Liver (tissue), 8 donors: ENCODE measurements at regions not wholly inside any gene's neighbourhood (a gene's known extent, or its start where the extent isn't known, plus 50 kb on each side); places are given as distances from the start of the nearest gene placed in this dataset.
A peak's percentile ranks its signal among the peaks of the same experiment; 100 is the strongest.

Source experiments
- DNase-seq: peaks from one replicate; pipeline ENCODE4 v3.0.0-alpha.2; 2017; ENCODE audit warnings: low spot score
- H3K27ac ChIP-seq, 2 donors: one replicate each; pipeline ENCODE4 v1.7.0; 2013; ENCODE audit warnings: inconsistent platforms in 2 of 2, low read length in 2 of 2, control low read depth in 1 of 2, low read depth in 1 of 2, mild to moderate bottlenecking in 1 of 2
- H3K27me3 ChIP-seq, 4 donors: one replicate each; pipeline versions ENCODE4 v1.6.1 to v1.7.0; 2013; ENCODE audit warnings: low read length in 3 of 4, inconsistent platforms in 1 of 4, mild to moderate bottlenecking in 1 of 4, moderate library complexity in 1 of 4; ENCODE audit not compliant: control insufficient read depth in 4 of 4, insufficient read depth in 4 of 4
- H3K36me3 ChIP-seq, 4 donors: one replicate each; pipeline versions ENCODE4 v1.6.1 to v1.7.0; 2013; ENCODE audit warnings: low read length in 3 of 4, mild to moderate bottlenecking in 3 of 4, low read depth in 1 of 4, moderate library complexity in 1 of 4; ENCODE audit not compliant: control insufficient read depth in 4 of 4, insufficient read depth in 3 of 4
- H3K4me1 ChIP-seq, 4 donors: one replicate each; pipeline versions ENCODE4 v1.6.1 to v1.7.0; 2013; ENCODE audit warnings: low read length in 3 of 4, mild to moderate bottlenecking in 3 of 4, moderate library complexity in 1 of 4; ENCODE audit not compliant: control insufficient read depth in 4 of 4, insufficient read depth in 4 of 4
- H3K4me3 ChIP-seq, 3 donors: one replicate each; pipeline versions ENCODE4 v1.6.1 to v1.7.0; 2013; ENCODE audit warnings: low read length in 3 of 3, control low read depth in 1 of 3, low read depth in 1 of 3, mild to moderate bottlenecking in 1 of 3
- H3K9ac ChIP-seq, 2 donors: one replicate each; pipeline ENCODE4 v1.7.0; 2013; ENCODE audit warnings: low read length in 2 of 2, mild to moderate bottlenecking in 2 of 2, moderate library complexity in 2 of 2, control low read depth in 1 of 2, low read depth in 1 of 2
- H3K9me3 ChIP-seq, 4 donors: one replicate each; pipeline versions ENCODE4 v1.6.1 to v1.7.0; 2013; ENCODE audit warnings: low read length in 3 of 4; ENCODE audit not compliant: control insufficient read depth in 4 of 4
- CTCF ChIP-seq: fragments of 150-350 bp; IDR thresholded peaks from 2 replicates; pipeline ENCODE4 v1.5.1; 2017; ENCODE audit warnings: improper control_type of control experiment, low read depth, low read length; ENCODE audit not compliant: missing input control
- EGR1 ChIP-seq, 2 donors: IDR thresholded peaks; 2 replicates each; pipeline ENCODE4 v1.6.1; 2016 to 2018; ENCODE audit warnings: antibody characterized with exemption in 2 of 2, low read depth in 2 of 2
- FOXA1 ChIP-seq: IDR thresholded peaks from 2 replicates; pipeline ENCODE4 v1.6.1; 2016; ENCODE audit warnings: antibody characterized with exemption
- FOXA2 ChIP-seq: IDR thresholded peaks from 2 replicates; pipeline ENCODE4 v1.6.1; 2016; ENCODE audit warnings: antibody characterized with exemption
- GABPA ChIP-seq, 2 donors: IDR thresholded peaks in 1 of 2; conservative IDR thresholded peaks in 1 of 2; 2 replicates each; pipeline ENCODE4 v1.6.1; 2016; ENCODE audit warnings: antibody characterized with exemption in 2 of 2, mild to moderate bottlenecking in 1 of 2, moderate library complexity in 1 of 2
- HNF4A ChIP-seq, 2 donors: conservative IDR thresholded peaks; 2 replicates each; pipeline ENCODE4 v1.6.1; 2016; ENCODE audit warnings: antibody characterized with exemption in 2 of 2, mild to moderate bottlenecking in 2 of 2
- HNF4G ChIP-seq: IDR thresholded peaks from 2 replicates; pipeline ENCODE4 v1.6.1; 2016; ENCODE audit warnings: antibody characterized with exemption
- JUND ChIP-seq, 2 donors: IDR thresholded peaks; 2 replicates each; pipeline ENCODE4 v1.6.1; 2016; ENCODE audit warnings: antibody characterized with exemption in 2 of 2
- MAX ChIP-seq: IDR thresholded peaks from 2 replicates; pipeline ENCODE4 v1.6.1; 2016; ENCODE audit warnings: antibody characterized with exemption
- NR2F2 ChIP-seq: IDR thresholded peaks from 2 replicates; pipeline ENCODE4 v1.6.1; 2016; ENCODE audit warnings: antibody characterized with exemption
- RAD21 ChIP-seq, 2 donors: IDR thresholded peaks; 2 replicates each; pipeline ENCODE4 v1.6.1; 2016; ENCODE audit warnings: antibody characterized with exemption in 2 of 2, mild to moderate bottlenecking in 2 of 2
- REST ChIP-seq: IDR thresholded peaks from 2 replicates; pipeline ENCODE4 v1.6.1; 2016; ENCODE audit warnings: antibody characterized with exemption, mild to moderate bottlenecking
- RXRA ChIP-seq, 2 donors: IDR thresholded peaks; 2 replicates each; pipeline ENCODE4 v1.6.1; 2017 to 2018; ENCODE audit warnings: antibody characterized with exemption in 2 of 2, mild to moderate bottlenecking in 1 of 2
- SP1 ChIP-seq: IDR thresholded peaks from 2 replicates; pipeline ENCODE4 v1.6.1; 2018; ENCODE audit warnings: antibody characterized with exemption, mild to moderate bottlenecking
- TAF1 ChIP-seq: conservative IDR thresholded peaks from 2 replicates; pipeline ENCODE4 v1.6.1; 2016; ENCODE audit warnings: antibody characterized with exemption, mild to moderate bottlenecking
- YY1 ChIP-seq: IDR thresholded peaks from 2 replicates; pipeline ENCODE4 v1.6.1; 2016; ENCODE audit warnings: antibody characterized with exemption, mild to moderate bottlenecking
- ZBTB33 ChIP-seq: IDR thresholded peaks from 2 replicates; pipeline ENCODE4 v1.6.1; 2016; ENCODE audit warnings: antibody characterized with exemption
- WGBS: extraction: QIAGEN DNeasy Blood & Tissue Kit; methylation state at CpG from one replicate; pipeline ENCODE4 v1.1.7; 2013; 5-methylcytosine and 5-hydroxymethylcytosine counted together
- TF ChIP-seq, protein P1 (sequence below): IDR thresholded peaks from 2 replicates; pipeline ENCODE4 v1.6.1; 2016; ENCODE audit warnings: antibody characterized with exemption
- donor health status: healthy.
- donor health status: healthy.
- donor health status: healthy.
- donor health status: healthy.
- donor health status: healthy.

DNA sequence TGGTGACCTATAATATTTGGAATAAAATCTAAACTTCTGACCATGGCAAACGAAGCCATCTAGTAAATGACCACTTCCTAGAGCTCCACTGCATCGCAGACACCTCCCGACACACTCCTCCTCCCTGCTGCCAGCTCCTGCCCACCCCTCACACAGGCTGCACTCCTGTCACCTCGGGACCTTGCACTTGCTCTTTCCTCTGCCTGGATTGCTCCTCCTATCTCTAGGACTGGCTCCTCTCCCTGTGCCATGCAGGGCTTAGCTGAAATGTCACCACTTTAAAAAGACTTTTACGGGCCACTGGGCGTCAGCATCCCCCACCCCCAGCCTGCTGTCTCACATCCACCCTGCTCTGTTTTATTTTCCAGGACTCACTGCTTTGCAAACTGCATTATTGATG is 87.6 kb upstream of the MC3R start:
- Histone ChIP-seq H3K36me3 (no peaks in the 10 kb centered on the region), H3K27ac (no peak overlapping the region), H3K9me3 (no peaks in the 10 kb centered on the region), H3K9ac (no peak overlapping the region), H3K4me3 (no peak overlapping the region), H3K4me1 (peaks cover 0 to 4% (median 0%) of the 10 kb centered on the region in 4 donors), H3K27me3 (no peaks in the 10 kb centered on the region)
- 28% methylated on average over 6 of the region's 6 CpGs for WGBS
- DNase-seq = no peak
- TF ChIP-seq MAX = no peak
- TF ChIP-seq HNF4A (conservative IDR thresholded peaks at IDR 0.05) = peak in 1 of 2 donors; percentile 35

GRCh38 chr20:56163806-56164205 is 84.7 kb upstream of the MC3R start:
- Histone ChIP-seq H3K27ac (no peak overlapping the region), H3K9ac (no peak overlapping the region), H3K27me3 (no peaks in the 10 kb centered on the region), H3K36me3 (no peaks in the 10 kb centered on the region), H3K4me1 (no peaks in the 10 kb centered on the region), H3K4me3 (no peak overlapping the region), H3K9me3 (no peaks in the 10 kb centered on the region)
- 67% methylated on average over 6 of the region's 6 CpGs for WGBS
- no peak for DNase-seq
- TF ChIP-seq, protein P1, sequence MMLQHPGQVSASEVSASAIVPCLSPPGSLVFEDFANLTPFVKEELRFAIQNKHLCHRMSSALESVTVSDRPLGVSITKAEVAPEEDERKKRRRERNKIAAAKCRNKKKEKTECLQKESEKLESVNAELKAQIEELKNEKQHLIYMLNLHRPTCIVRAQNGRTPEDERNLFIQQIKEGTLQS = no peak
- TF ChIP-seq ZBTB33 = no peak
- TF ChIP-seq RXRA (IDR thresholded peaks at IDR 0.05) = no peak
- no peak for TF ChIP-seq MAX
- TF ChIP-seq EGR1 (IDR thresholded peaks at IDR 0.05; ENCODE audit: low read depth in 2 of 2) = no peak
- TF ChIP-seq YY1 = no peak
- TF ChIP-seq CTCF = no peak
- no peak for TF ChIP-seq RAD21 (IDR thresholded peaks at IDR 0.05)
- TF ChIP-seq JUND (IDR thresholded peaks at IDR 0.05) = no peak
- no peak for TF ChIP-seq SP1
- TF ChIP-seq FOXA2 = no peak
- TF ChIP-seq HNF4G = no peak
- no peak for TF ChIP-seq NR2F2
- TF ChIP-seq HNF4A (conservative IDR thresholded peaks at IDR 0.05) = no peak
- TF ChIP-seq GABPA (IDR thresholded peaks at IDR 0.05 in 1 of 2, conservative IDR thresholded peaks at IDR 0.05 in 1 of 2) = no peak
- TF ChIP-seq FOXA1 = no peak
- no peak for TF ChIP-seq TAF1
- no peak for TF ChIP-seq REST
